Fibroblast of peridontal ligament (primary cell): ENCODE measurements at regions not wholly inside any gene's neighbourhood (a gene's known extent, or its start where the extent isn't known, plus 50 kb on each side); places are given as distances from the start of the nearest gene placed in this dataset.

Source experiments
- DNase-seq: peaks from one replicate; pipeline ENCODE4 v3.0.0-alpha.2; 2010; ENCODE audit errors: extremely low read depth

GRCh38 chr3:41144631-41145030 lies 54.7 kb upstream of the CTNNB1 start:
- DNase-seq, result no peak

GRCh38 chr3:41148478-41148877 lies 50.8 kb upstream of the CTNNB1 start:
- no peak for DNase-seq

GRCh38 chr3:41148901-41149300 lies 50.4 kb upstream of the CTNNB1 start:
- DNase-seq, result no peak
